B cell (primary cell): ENCODE measurements at regions not wholly inside any gene's neighbourhood (a gene's known extent, or its start where the extent isn't known, plus 50 kb on each side); places are given as distances from the start of the nearest gene placed in this dataset.

Experiments used
- ATAC-seq: fragments of 200-7000 bp; cut with Tn5 transposase; one replicate; pipeline ENCODE4 v1.10.0; 2021; ENCODE audit warnings: low read depth, mild to moderate bottlenecking, moderate number of reproducible peaks, moderate library complexity
- CTCF ChIA-PET: fragments of 350-600 bp; sonication (Branson Sonifier 250); formaldehyde crosslinking; loops from one replicate; lab custom pipeline; 2021; ENCODE audit warnings: antibody characterized with exemption, inconsistent platforms; lab: Charles Lee
- POLR2A ChIA-PET: fragments of 350-600 bp; sonication (Branson Sonifier 250); formaldehyde crosslinking; loops from one replicate; lab custom pipeline; 2021; ENCODE audit warnings: antibody characterized with exemption; lab: Charles Lee
- DNase-seq: peaks from one replicate; pipeline ENCODE4 v3.0.0; 2013
- H2AFZ ChIP-seq: 2 replicates; pipeline ENCODE4 v1.6.1; 2012; ENCODE audit warnings: mild to moderate bottlenecking, low read depth, low read length; ENCODE audit not compliant: insufficient read depth, poor library complexity, severe bottlenecking
- H3K27ac ChIP-seq, 2 donors: 1 replicate in 1 of 2; 2 replicates in 1 of 2; pipeline ENCODE4 v1.5.1; 2012 to 2013; ENCODE audit warnings: low read length in 2 of 2, mild to moderate bottlenecking in 2 of 2, moderate library complexity in 1 of 2
- H3K27me3 ChIP-seq, 4 experiments: fragments of 200-600 bp in 1 of 4; sonication (generic) in 1 of 4; replicated peaks in 1 of 4; 1 replicate in 2 of 4; 2 replicates in 2 of 4; pipeline versions ENCODE4 v1.6.1 to v1.7.0; 2013 to 2016; ENCODE audit warnings: low read length in 3 of 4, mild to moderate bottlenecking in 2 of 4, mixed read lengths in 1 of 4, moderate library complexity in 1 of 4; ENCODE audit not compliant: insufficient read depth in 4 of 4, control insufficient read depth in 3 of 4; ENCODE audit errors: control extremely low read depth in 1 of 4
- H3K36me3 ChIP-seq, 2 experiments: replicated peaks in 1 of 2; 1 replicate in 1 of 2; 2 replicates in 1 of 2; pipeline versions ENCODE4 v1.6.1 to v1.7.1; 2013; ENCODE audit warnings: low read length in 1 of 2; ENCODE audit not compliant: insufficient read depth in 2 of 2, control insufficient read depth in 1 of 2; ENCODE audit errors: control extremely low read depth in 1 of 2, extremely low read depth in 1 of 2
- H3K4me1 ChIP-seq, 2 donors: fragments of 200-600 bp in 1 of 2; sonication (generic) in 1 of 2; 1 replicate in 1 of 2; 2 replicates in 1 of 2; pipeline versions ENCODE4 v1.5.1 to v1.6.1; 2013 to 2017; ENCODE audit warnings: low read length in 2 of 2; ENCODE audit not compliant: control insufficient read depth in 2 of 2, insufficient read depth in 2 of 2
- H3K4me2 ChIP-seq: replicated peaks from 2 replicates; pipeline ENCODE3; 2012; ENCODE audit warnings: mild to moderate bottlenecking, low read depth, low read length; ENCODE audit not compliant: poor library complexity, severe bottlenecking
- H3K4me3 ChIP-seq, 5 experiments: fragments of 200-600 bp in 1 of 5; sonication (generic) in 1 of 5; 1 replicate in 3 of 5; 2 replicates in 2 of 5; pipeline versions ENCODE4 v1.5.1 to v1.7.0; 2011 to 2016; ENCODE audit warnings: low read length in 4 of 5, mild to moderate bottlenecking in 4 of 5, low read depth in 2 of 5, control low read depth in 1 of 5, moderate library complexity in 1 of 5; ENCODE audit not compliant: insufficient read depth in 1 of 5; ENCODE audit errors: control extremely low read depth in 1 of 5, extremely low read depth in 1 of 5
- H3K79me2 ChIP-seq: fragments of 200-600 bp; sonication (generic); one replicate; pipeline ENCODE4 v1.6.0; 2016; ENCODE audit warnings: low read length; ENCODE audit not compliant: control insufficient read depth, insufficient read depth
- H3K9ac ChIP-seq: fragments of 200-600 bp; sonication (generic); 2 replicates; pipeline ENCODE4 v1.6.1; 2017; ENCODE audit warnings: mild to moderate bottlenecking, low read length, moderate library complexity
- H3K9me3 ChIP-seq, 3 donors: one replicate each; pipeline versions ENCODE4 v1.6.1 to v1.7.1; 2013; ENCODE audit warnings: low read length in 2 of 3; ENCODE audit not compliant: control insufficient read depth in 2 of 3, insufficient read depth in 1 of 3; ENCODE audit errors: control extremely low read depth in 1 of 3
- H4K20me1 ChIP-seq: 2 replicates; pipeline ENCODE4 v1.6.0; 2012; ENCODE audit warnings: mild to moderate bottlenecking, low read length; ENCODE audit not compliant: insufficient read depth, control insufficient read depth, poor library complexity, severe bottlenecking
- H3K27ac Mint-ChIP-seq: one replicate; pipeline ENCODE4 v1.8.0; 2021; ENCODE audit warnings: mixed read lengths
- H3K27me3 Mint-ChIP-seq: one replicate; pipeline ENCODE4 v1.8.0; 2021; ENCODE audit warnings: mixed read lengths
- H3K4me1 Mint-ChIP-seq: one replicate; pipeline ENCODE4 v1.8.0; 2021; ENCODE audit warnings: mixed read lengths
- H3K4me3 Mint-ChIP-seq: one replicate; pipeline ENCODE4 v1.8.0; 2021; ENCODE audit warnings: mixed read lengths
- H3K9me3 Mint-ChIP-seq: one replicate; pipeline ENCODE4 v1.8.0; 2022; ENCODE audit warnings: mixed read lengths; ENCODE audit not compliant: insufficient read depth
- CTCF ChIP-seq: fragments of 200-600 bp; IDR thresholded peaks from one replicate; pipeline ENCODE4 v1.8.0; 2022; ENCODE audit warnings: antibody characterized with exemption, mild to moderate bottlenecking
- EZH2 ChIP-seq: IDR thresholded peaks from 2 replicates; pipeline ENCODE4 v1.6.1; 2012; ENCODE audit warnings: borderline replicate concordance, low read depth, mild to moderate bottlenecking, moderate library complexity, low read length; ENCODE audit not compliant: insufficient read depth, poor library complexity, severe bottlenecking
- WGBS: methylation state at CpG from one replicate; pipeline ENCODE4 v1.1.5; 2013; ENCODE audit warnings: missing lambda C conversion rate; ENCODE audit not compliant: insufficient coverage; 5-methylcytosine and 5-hydroxymethylcytosine counted together
- intact Hi-C: fragments of 100-400 bp; cut with micrococcal nuclease; formaldehyde crosslinking; loops from one replicate; pipeline ENCODE4 v1.10.0; 2022

GRCh38 chr2:37506407-37507050 lies 162.1 kb downstream of the QPCT start:
- no peaks in the 10 kb centered on the region for H3K9me3 Mint-ChIP-seq
- Histone ChIP-seq H3K27ac (no peak overlapping the region), H4K20me1 (no peaks in the 10 kb centered on the region), H3K36me3 (no peaks in the 10 kb centered on the region), H3K27me3 (peaks cover 0 to 3% (median under 1%) of the 10 kb centered on the region in 4 experiments), H3K79me2 (no peaks in the 10 kb centered on the region), H2AFZ (no peak overlapping the region), H3K9ac (no peak overlapping the region), H3K4me1 (no peaks in the 10 kb centered on the region), H3K4me2 (no peak overlapping the region), H3K9me3 (no peaks in the 10 kb centered on the region), H3K4me3 (no peak overlapping the region)
- H3K27me3 Mint-ChIP-seq: peaks cover 5% of the 10 kb centered on the region
- no peak overlapping the region for H3K27ac Mint-ChIP-seq
- no peak for TF ChIP-seq EZH2
- no peak for TF ChIP-seq CTCF
- intact Hi-C loops: no loop called here
- no peak for DNase-seq
- H3K4me1 Mint-ChIP-seq: peaks cover 4% of the 10 kb centered on the region
- ChIA-PET CTCF (no interaction called here), POLR2A (no interaction called here)
- WGBS: no CpG with 5 or more reads among the region's 5 CpGs
- H3K4me3 Mint-ChIP-seq: no peak overlapping the region
- ATAC-seq: no peak

DNA sequence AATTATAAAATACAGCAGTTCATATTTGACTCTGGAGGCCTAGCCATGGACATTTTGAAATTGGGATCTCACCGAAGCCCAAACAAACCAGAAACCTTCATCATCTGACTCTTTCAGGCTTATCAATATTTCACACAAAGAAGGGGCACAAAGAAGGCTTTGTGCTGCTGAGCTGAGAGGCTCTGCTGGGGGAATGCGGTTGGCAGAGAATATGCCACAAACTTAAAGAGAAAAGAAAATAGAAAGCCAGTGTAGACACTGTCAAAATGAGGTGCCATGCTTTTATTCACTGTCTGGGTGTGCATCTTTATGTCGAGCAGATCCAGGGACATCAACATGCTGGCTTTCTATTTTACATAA lies 162.6 kb downstream of the QPCT start:
- H3K4me1 Mint-ChIP-seq: peaks cover 4% of the 10 kb centered on the region
- H3K79me2 ChIP-seq: no peaks in the 10 kb centered on the region
- H3K27me3 ChIP-seq: no peaks in the 10 kb centered on the region
- DNase-seq (no peak), ATAC-seq (no peak)
- H3K36me3 ChIP-seq: no peaks in the 10 kb centered on the region
- no peaks in the 10 kb centered on the region for H3K4me1 ChIP-seq
- TF ChIP-seq CTCF (no peak), EZH2 (no peak)
- WGBS: no CpG with 5 or more reads among the region's 3 CpGs
- H3K9ac ChIP-seq: no peak overlapping the region
- no peak overlapping the region for H3K27ac Mint-ChIP-seq
- H3K27ac ChIP-seq: no peak overlapping the region
- no peak overlapping the region for H2AFZ ChIP-seq
- H3K27me3 Mint-ChIP-seq: no peaks in the 10 kb centered on the region
- intact Hi-C loops: no loop called here
- no peak overlapping the region for H3K4me3 Mint-ChIP-seq
- ChIA-PET CTCF (no interaction called here), POLR2A (no interaction called here)
- H3K4me2 ChIP-seq: no peak overlapping the region
- no peaks in the 10 kb centered on the region for H3K9me3 Mint-ChIP-seq
- no peaks in the 10 kb centered on the region for H4K20me1 ChIP-seq
- H3K4me3 ChIP-seq: no peak overlapping the region
- H3K9me3 ChIP-seq: no peaks in the 10 kb centered on the region
